PC-9 (cell line): ENCODE measurements at regions not wholly inside any gene's neighbourhood (a gene's known extent, or its start where the extent isn't known, plus 50 kb on each side); places are given as distances from the start of the nearest gene placed in this dataset.

ENCODE experiments used
- BruUV-seq: library from RNA; stranded (reverse); fragments of 400-500 nt; replicated peaks from 2 replicates; lab custom pipeline; 2021; lab: Mats Ljungman, UMichigan
- CTCF ChIA-PET: fragments of 300-600 bp; sonication (Branson Sonifier 250); formaldehyde crosslinking; loops from one replicate; lab custom pipeline; 2022; ENCODE audit warnings: antibody characterized with exemption; lab: Charles Lee
- POLR2A ChIA-PET: fragments of 300-600 bp; sonication (Branson Sonifier 250); formaldehyde crosslinking; loops from one replicate; lab custom pipeline; 2022; ENCODE audit warnings: antibody characterized with exemption; ENCODE audit not compliant: unreplicated experiment; lab: Charles Lee
- DNase-seq, 2 experiments: peaks; one replicate each; pipeline versions ENCODE4 v3.0.0 to v3.0.0-alpha.2; 2015 to 2022; ENCODE audit warnings: mixed read lengths in 1 of 2
- H2AFZ ChIP-seq: fragments of 200-600 bp; sonication (generic); 2 replicates; pipeline ENCODE4 v1.8.1; 2017; ENCODE audit warnings: antibody characterized with exemption
- H3F3A ChIP-seq: fragments of 200-600 bp; sonication (generic); 2 replicates; pipeline ENCODE4 v1.8.1; 2017; ENCODE audit warnings: antibody characterized with exemption, mild to moderate bottlenecking, low read depth; ENCODE audit not compliant: insufficient read depth
- H3K27ac ChIP-seq: fragments of 200-600 bp; sonication (generic); 2 replicates; pipeline ENCODE4 v1.6.1; 2016; ENCODE audit warnings: mixed run types
- H3K27me3 ChIP-seq: fragments of 200-600 bp; sonication (generic); 2 replicates; pipeline ENCODE4 v1.6.1; 2016; ENCODE audit warnings: low read depth, mixed run types; ENCODE audit not compliant: insufficient read depth
- H3K36me3 ChIP-seq: fragments of 200-600 bp; sonication (generic); 2 replicates; pipeline ENCODE4 v1.6.1; 2016; ENCODE audit warnings: low read depth, mixed run types
- H3K4me1 ChIP-seq: fragments of 200-600 bp; sonication (generic); replicated peaks from 2 replicates; pipeline ENCODE4 v1.6.1; 2016; ENCODE audit warnings: mixed run types; ENCODE audit not compliant: insufficient read depth
- H3K4me2 ChIP-seq: fragments of 200-600 bp; sonication (generic); 2 replicates; pipeline ENCODE4 v1.6.1; 2017; ENCODE audit warnings: mixed run types
- H3K4me3 ChIP-seq: fragments of 200-600 bp; sonication (generic); 2 replicates; pipeline ENCODE4 v1.6.1; 2016; ENCODE audit warnings: mixed run types
- H3K79me2 ChIP-seq: fragments of 200-600 bp; sonication (generic); 2 replicates; pipeline ENCODE4 v1.6.1; 2017; ENCODE audit warnings: low read depth, mixed run types
- H3K9me2 ChIP-seq: fragments of 200-600 bp; sonication (generic); 2 replicates; pipeline ENCODE4 v1.8.1; 2017; ENCODE audit warnings: mild to moderate bottlenecking; ENCODE audit not compliant: insufficient read depth
- H3K9me3 ChIP-seq: fragments of 200-600 bp; sonication (generic); 2 replicates; pipeline ENCODE4 v1.8.1; 2016; ENCODE audit warnings: low read depth; ENCODE audit not compliant: insufficient read depth
- H4K20me1 ChIP-seq: fragments of 200-600 bp; sonication (generic); 2 replicates; pipeline ENCODE4 v1.8.1; 2017; ENCODE audit not compliant: insufficient read depth
- CTCF ChIP-seq: fragments of 200-600 bp; sonication (generic); conservative IDR thresholded peaks from 2 replicates; pipeline ENCODE4 v1.6.1; 2017; ENCODE audit warnings: mixed run types, antibody characterized with exemption, mild to moderate bottlenecking, moderate library complexity
- EZH2 ChIP-seq: fragments of 200-600 bp; sonication (generic); IDR thresholded peaks from 2 replicates; pipeline ENCODE4 v1.8.0; 2017; ENCODE audit warnings: antibody characterized with exemption, low read depth
- intact Hi-C: fragments of 100-400 bp; cut with micrococcal nuclease; formaldehyde crosslinking; loops from one replicate; pipeline ENCODE4 v1.10.0; 2022; ENCODE audit not compliant: unreplicated experiment

DNA sequence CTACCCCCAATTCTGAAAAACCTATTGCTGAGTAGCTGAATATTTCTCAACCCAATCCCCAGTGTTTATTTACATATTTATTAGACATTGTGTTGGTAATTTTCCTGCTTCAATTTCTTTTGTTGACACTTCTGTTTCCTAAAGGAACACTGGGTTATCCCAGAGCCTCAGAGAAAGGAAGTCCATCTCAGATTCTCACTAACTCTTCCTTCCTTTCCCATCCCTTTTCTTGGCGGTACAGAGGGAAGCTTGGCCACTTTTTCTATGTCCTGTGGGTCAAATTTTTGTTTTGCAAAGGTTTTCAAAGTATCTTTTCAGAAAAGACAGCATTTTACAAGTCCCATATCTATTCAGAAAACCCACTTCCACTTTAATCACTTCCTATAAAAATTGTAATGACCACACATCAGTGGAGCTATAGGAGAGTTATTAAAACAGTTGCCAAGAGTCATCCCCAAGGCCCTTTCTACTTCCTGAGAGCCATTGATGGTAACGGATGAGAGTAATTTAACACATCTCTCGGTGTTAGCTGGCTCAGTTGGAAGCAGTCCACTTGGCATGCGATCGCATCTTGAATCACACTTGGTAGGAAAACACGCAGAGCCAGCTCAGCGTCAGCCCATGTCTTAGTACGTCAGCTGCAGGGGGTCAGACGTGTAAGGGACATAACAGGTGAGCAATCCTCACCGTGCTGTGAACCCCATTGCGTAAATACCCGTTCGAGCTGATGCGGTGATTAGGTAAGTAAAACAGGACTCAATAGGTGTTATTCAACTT is 231.1 kb upstream of the ADARB2 start:
- Histone ChIP-seq H2AFZ (no peak overlapping the region), H3K27ac (no peak overlapping the region), H3F3A (no peaks in the 10 kb centered on the region), H3K79me2 (no peaks in the 10 kb centered on the region), H3K4me1 (no peaks in the 10 kb centered on the region), H3K36me3 (no peaks in the 10 kb centered on the region), H3K4me2 (no peak overlapping the region), H3K9me3 (no peaks in the 10 kb centered on the region), H4K20me1 (no peaks in the 10 kb centered on the region), H3K4me3 (no peak overlapping the region), H3K27me3 (peaks cover 43% of the 10 kb centered on the region), H3K9me2 (no peaks in the 10 kb centered on the region)
- CTCF ChIA-PET = no interaction called here
- BruUV-seq = no TSS peak
- intact Hi-C loops = no loop called here
- no peak for DNase-seq
- TF ChIP-seq CTCF = no peak
- TF ChIP-seq EZH2 = no peak
- POLR2A ChIA-PET = no interaction called here

DNA sequence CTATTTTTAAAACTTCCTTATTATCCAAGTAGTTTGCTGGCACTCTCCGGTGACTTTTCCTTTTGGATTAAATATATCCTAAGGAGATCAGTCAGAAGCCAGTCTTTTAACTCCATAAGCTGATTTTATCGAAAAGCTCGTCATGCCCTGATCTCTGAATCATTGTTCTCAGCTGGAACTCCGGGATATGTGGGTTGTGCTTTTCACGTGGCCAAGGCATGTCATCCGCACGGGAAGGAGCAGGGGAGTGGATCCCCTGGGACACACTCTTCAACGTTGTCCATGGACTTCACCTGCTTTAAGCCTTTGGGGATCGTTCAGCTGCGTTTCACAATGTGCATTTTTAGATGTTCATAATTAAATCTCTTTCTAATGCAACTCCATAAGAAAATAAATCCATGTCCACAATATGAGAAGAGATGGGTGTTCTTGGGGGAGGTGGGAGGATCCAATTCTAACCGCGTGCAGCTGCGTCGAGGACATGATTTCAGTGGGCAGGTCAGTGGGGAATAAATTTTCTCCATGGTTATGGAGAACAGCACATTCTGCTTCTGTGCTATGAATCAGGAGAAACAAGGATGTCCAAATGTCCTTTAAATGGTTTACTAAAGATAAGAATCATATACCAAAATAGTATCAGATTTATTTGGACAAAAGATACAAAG is 229.5 kb upstream of the ADARB2 start:
- H3F3A ChIP-seq = no peaks in the 10 kb centered on the region
- intact Hi-C loops = no loop called here
- H3K9me3 ChIP-seq = no peaks in the 10 kb centered on the region
- H3K27me3 ChIP-seq = peaks cover 44% of the 10 kb centered on the region
- no peaks in the 10 kb centered on the region for H3K79me2 ChIP-seq
- no peak for DNase-seq
- H4K20me1 ChIP-seq = no peaks in the 10 kb centered on the region
- ChIA-PET POLR2A (no interaction called here), CTCF (no interaction called here)
- no peaks in the 10 kb centered on the region for H3K4me1 ChIP-seq
- no peak overlapping the region for H3K4me2 ChIP-seq
- H3K4me3 ChIP-seq = no peak overlapping the region
- H3K9me2 ChIP-seq = no peaks in the 10 kb centered on the region
- no peak overlapping the region for H3K27ac ChIP-seq
- BruUV-seq = no TSS peak
- no peaks in the 10 kb centered on the region for H3K36me3 ChIP-seq
- TF ChIP-seq EZH2 = no peak
- TF ChIP-seq CTCF = no peak
- H2AFZ ChIP-seq = no peak overlapping the region

GRCh38 chr10:1964476-1964875 is 227.2 kb upstream of the ADARB2 start:
- CTCF ChIA-PET = no interaction called here
- Histone ChIP-seq H3K79me2 (no peaks in the 10 kb centered on the region), H3K4me1 (no peaks in the 10 kb centered on the region), H3K9me2 (no peaks in the 10 kb centered on the region), H3K27ac (no peak overlapping the region), H4K20me1 (no peaks in the 10 kb centered on the region), H3K27me3 (peaks cover 34% of the 10 kb centered on the region), H3K4me3 (no peak overlapping the region), H3K36me3 (no peaks in the 10 kb centered on the region), H3K9me3 (no peaks in the 10 kb centered on the region), H2AFZ (no peak overlapping the region), H3K4me2 (no peak overlapping the region), H3F3A (no peaks in the 10 kb centered on the region)
- BruUV-seq = no TSS peak
- no peak for TF ChIP-seq CTCF
- no peak for TF ChIP-seq EZH2
- POLR2A ChIA-PET = no interaction called here
- intact Hi-C loops = no loop called here
- no peak for DNase-seq
